Body of pancreas (tissue), 4 donors: ENCODE measurements at regions not wholly inside any gene's neighbourhood (a gene's known extent, or its start where the extent isn't known, plus 50 kb on each side); places are given as distances from the start of the nearest gene placed in this dataset.

Experiments used
- CTCF ChIP-seq, 7 experiments: fragments of 450-650 bp in 4 of 7; fragments of 200-600 bp in 3 of 7; sonication (generic) in 3 of 7; IDR thresholded peaks; one replicate each; pipeline ENCODE4 v1.5.1; 2016 to 2019; ENCODE audit warnings: antibody characterized with exemption in 7 of 7
- POLR2A ChIP-seq, 3 donors: fragments of 450-650 bp; IDR thresholded peaks; one replicate each; pipeline ENCODE4 v1.6.1; 2016; ENCODE audit warnings: antibody characterized with exemption in 3 of 3, mild to moderate bottlenecking in 2 of 3

DNA sequence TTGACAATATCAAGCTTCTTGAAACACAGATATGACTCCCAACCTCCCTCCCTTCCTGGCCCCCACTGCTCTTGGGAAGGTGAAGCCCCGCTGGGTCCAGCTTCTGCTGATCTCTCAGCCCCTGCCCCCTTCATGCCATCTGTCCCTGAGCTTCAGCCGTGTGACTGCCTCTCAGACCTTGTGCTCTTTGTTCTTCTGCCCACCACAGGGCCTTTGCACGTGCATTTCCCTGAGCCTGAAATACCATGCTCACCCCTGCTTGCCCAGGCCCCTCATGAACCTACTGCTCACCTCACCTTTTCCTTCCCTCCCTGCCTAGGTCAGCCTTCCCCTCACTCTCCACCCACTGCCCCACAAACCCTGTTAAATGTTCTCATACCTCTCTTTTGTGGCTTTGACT, 241.7 kb upstream of the PMEPA1 start:
- TF ChIP-seq CTCF (IDR thresholded peaks at IDR 0.05) (no peak), POLR2A (IDR thresholded peaks at IDR 0.05) (no peak)
